Activated CD4-positive, alpha-beta T cell treated with anti-CD3 and anti-CD28 coated beads, Interleukin-2, amount 50 U/mL, for 48 hours (primary cell): ENCODE measurements at regions not wholly inside any gene's neighbourhood (a gene's known extent, or its start where the extent isn't known, plus 50 kb on each side); places are given as distances from the start of the nearest gene placed in this dataset.
"Not testable (repeated sequence)": the region's sequence is repeated elsewhere in the genome, so short reads cannot be mapped to it uniquely, and the experiment has no call there.

ENCODE experiments used
- DNase-seq, 2 experiments: peaks; one replicate each; pipeline ENCODE4 v3.0.0-alpha.2; 2020

- DNase-seq, result no peak
These were observed 65.6 kb downstream of the IFI44 start for GRCh38 chr1:78715181-78715661.

- DNase-seq, result no peak
These were observed 66.6 kb downstream of the IFI44 start for GRCh38 chr1:78716186-78716585.

- DNase-seq, result no peak
These were observed 68.9 kb downstream of the IFI44 start for GRCh38 chr1:78718566-78718965.

- DNase-seq, result no peak
These were observed 71.5 kb downstream of the IFI44 start for GRCh38 chr1:78721136-78721535.

GRCh38 chr1:78722105-78722504 lies 72.5 kb downstream of the IFI44 start:
- no peak for DNase-seq

GRCh38 chr1:78722521-78722920 lies 72.9 kb downstream of the IFI44 start:
- no peak for DNase-seq

GRCh38 chr1:78722947-78723346 lies 73.3 kb downstream of the IFI44 start:
- no peak for DNase-seq

GRCh38 chr1:78726686-78727085 lies 77.1 kb downstream of the IFI44 start:
- no peak for DNase-seq

GRCh38 chr1:78728359-78728758 lies 78.7 kb downstream of the IFI44 start:
- no peak for DNase-seq

GRCh38 chr1:78730054-78730453 lies 80.4 kb downstream of the IFI44 start:
- no peak for DNase-seq

GRCh38 chr1:78731674-78732073 lies 82.0 kb downstream of the IFI44 start:
- DNase-seq, result no peak

GRCh38 chr1:78737241-78737640 lies 87.6 kb downstream of the IFI44 start:
- no peak for DNase-seq

- DNase-seq, result no peak
These were observed 94.0 kb downstream of the IFI44 start for GRCh38 chr1:78743626-78744025.

GRCh38 chr1:78745111-78745510 lies 95.5 kb downstream of the IFI44 start:
- DNase-seq, result no peak

GRCh38 chr1:78753679-78754078 lies 104.0 kb downstream of the IFI44 start:
- not testable (repeated sequence) for DNase-seq

GRCh38 chr1:78755986-78756385 lies 106.4 kb downstream of the IFI44 start:
- no peak for DNase-seq

GRCh38 chr1:78758506-78758905 lies 108.9 kb downstream of the IFI44 start:
- no peak for DNase-seq

- no peak for DNase-seq
These were observed 110.2 kb downstream of the IFI44 start for GRCh38 chr1:78759881-78760280.

GRCh38 chr1:78760858-78761257 lies 111.2 kb downstream of the IFI44 start:
- no peak for DNase-seq

- DNase-seq, result no peak
These were observed 112.5 kb downstream of the IFI44 start for GRCh38 chr1:78762113-78762512.

- DNase-seq, result no peak
These were observed 115.9 kb downstream of the IFI44 start for GRCh38 chr1:78765489-78765888.

- no peak for DNase-seq
These were observed 130.2 kb downstream of the IFI44 start for GRCh38 chr1:78779831-78780230.

- no peak for DNase-seq
These were observed 137.9 kb downstream of the IFI44 start for GRCh38 chr1:78787544-78787943.

- DNase-seq, result no peak
These were observed 140.5 kb downstream of the IFI44 start for GRCh38 chr1:78790174-78790573.

- no peak for DNase-seq
These were observed 143.1 kb downstream of the IFI44 start for GRCh38 chr1:78792756-78793155.
